Tibial nerve (tissue), 4 donors: ENCODE measurements at regions not wholly inside any gene's neighbourhood (a gene's known extent, or its start where the extent isn't known, plus 50 kb on each side); places are given as distances from the start of the nearest gene placed in this dataset.

Experiments
- DNase-seq, 2 donors: peaks; one replicate each; pipeline ENCODE4 v3.0.0-alpha.2; 2019; ENCODE audit warnings: low spot score in 2 of 2
- H3K27ac ChIP-seq, 4 donors: fragments of 200-600 bp; sonication (generic) in 3 of 4; one replicate each; pipeline ENCODE4 v1.5.1; 2017 to 2019; ENCODE audit warnings: mild to moderate bottlenecking in 1 of 4
- H3K27me3 ChIP-seq, 2 donors: fragments of 200-600 bp; sonication (generic) in 1 of 2; one replicate each; pipeline versions ENCODE4 v1.5.1 to v1.6.0; 2017 to 2019
- H3K36me3 ChIP-seq, 3 donors: fragments of 200-600 bp; sonication (generic); one replicate each; pipeline ENCODE4 v1.5.1; 2018 to 2019
- H3K4me1 ChIP-seq, 4 donors: fragments of 200-600 bp; sonication (generic) in 3 of 4; one replicate each; pipeline ENCODE4 v1.5.1; 2017 to 2019
- H3K4me3 ChIP-seq, 4 donors: fragments of 200-600 bp; sonication (generic) in 3 of 4; one replicate each; pipeline ENCODE4 v1.5.1; 2017 to 2019; ENCODE audit warnings: mild to moderate bottlenecking in 1 of 4, moderate library complexity in 1 of 4
- H3K9me3 ChIP-seq, 4 donors: fragments of 200-600 bp; sonication (generic) in 3 of 4; one replicate each; pipeline ENCODE4 v1.5.1; 2017 to 2019
- EP300 ChIP-seq, 2 donors: sonication (generic); formaldehyde crosslinking; IDR thresholded peaks; one replicate each; pipeline ENCODE4 v1.6.1; 2017; ENCODE audit warnings: antibody characterized with exemption in 2 of 2, mild to moderate bottlenecking in 1 of 2
- POLR2A ChIP-seq, 2 donors: fragments of 450-650 bp; IDR thresholded peaks; one replicate each; pipeline ENCODE4 v1.6.1; 2017; ENCODE audit warnings: antibody characterized with exemption in 2 of 2, mild to moderate bottlenecking in 2 of 2, moderate library complexity in 2 of 2
- WGBS, 2 donors: methylation state at CpG; one replicate each; pipeline ENCODE4 v1.1.5; 2018; 5-methylcytosine and 5-hydroxymethylcytosine counted together
- TF ChIP-seq, protein P1 (sequence below), 5 experiments: fragments of 200-600 bp in 3 of 5; fragments of 450-650 bp in 2 of 5; sonication (generic) in 3 of 5; IDR thresholded peaks; one replicate each; pipeline ENCODE4 v1.5.1; 2016 to 2019; ENCODE audit warnings: antibody characterized with exemption in 5 of 5, mild to moderate bottlenecking in 3 of 5, moderate library complexity in 2 of 5

DNA sequence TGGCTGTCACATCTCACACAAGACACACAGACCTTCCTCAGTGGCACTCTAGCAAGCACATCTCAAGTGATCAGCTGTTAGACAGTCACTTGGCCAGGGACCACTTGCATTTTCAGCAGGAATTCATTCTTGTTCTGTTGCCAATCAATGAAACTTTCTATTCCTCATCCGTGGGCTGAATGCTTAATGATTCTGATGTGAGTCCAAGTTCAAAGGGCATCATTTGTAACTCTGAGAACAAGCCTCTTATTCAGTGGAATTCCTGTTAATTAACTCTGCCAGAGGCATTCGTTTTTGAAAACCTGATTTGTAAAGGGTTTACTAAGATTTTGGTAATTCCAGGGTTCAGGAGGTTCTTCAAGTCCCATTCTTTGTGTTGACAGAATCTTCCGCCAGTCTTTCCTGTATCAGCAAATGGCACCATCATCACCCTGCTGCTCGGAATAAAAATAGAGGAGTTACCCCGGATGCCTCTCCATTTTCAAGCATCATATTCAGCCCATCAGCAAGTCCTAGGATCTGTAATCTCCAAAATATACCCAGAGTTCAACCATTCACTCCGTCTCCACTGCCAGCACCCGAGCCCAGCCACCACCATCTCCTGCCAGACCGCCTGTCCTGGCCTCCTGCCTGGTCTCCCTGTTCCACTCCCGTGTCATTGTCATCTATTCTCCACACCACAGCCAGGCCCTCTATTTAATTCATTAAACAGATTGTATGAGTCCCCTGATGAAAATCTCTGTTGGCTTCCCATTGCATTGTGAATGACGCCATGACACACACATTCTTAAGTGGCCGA is 473.4 kb downstream of the AACS start:
- Histone ChIP-seq H3K27ac (no peak overlapping the region), H3K27me3 (no peaks in the 10 kb centered on the region), H3K36me3 (no peaks in the 10 kb centered on the region), H3K4me3 (no peak overlapping the region), H3K9me3 (no peaks in the 10 kb centered on the region), H3K4me1 (peaks cover 0 to 13% (median 2%) of the 10 kb centered on the region in 4 donors)
- DNase-seq: no peak
- 55 to 56% methylated on average over 11 of the region's 11 CpGs for WGBS, 2 donors
- TF ChIP-seq, protein P1, sequence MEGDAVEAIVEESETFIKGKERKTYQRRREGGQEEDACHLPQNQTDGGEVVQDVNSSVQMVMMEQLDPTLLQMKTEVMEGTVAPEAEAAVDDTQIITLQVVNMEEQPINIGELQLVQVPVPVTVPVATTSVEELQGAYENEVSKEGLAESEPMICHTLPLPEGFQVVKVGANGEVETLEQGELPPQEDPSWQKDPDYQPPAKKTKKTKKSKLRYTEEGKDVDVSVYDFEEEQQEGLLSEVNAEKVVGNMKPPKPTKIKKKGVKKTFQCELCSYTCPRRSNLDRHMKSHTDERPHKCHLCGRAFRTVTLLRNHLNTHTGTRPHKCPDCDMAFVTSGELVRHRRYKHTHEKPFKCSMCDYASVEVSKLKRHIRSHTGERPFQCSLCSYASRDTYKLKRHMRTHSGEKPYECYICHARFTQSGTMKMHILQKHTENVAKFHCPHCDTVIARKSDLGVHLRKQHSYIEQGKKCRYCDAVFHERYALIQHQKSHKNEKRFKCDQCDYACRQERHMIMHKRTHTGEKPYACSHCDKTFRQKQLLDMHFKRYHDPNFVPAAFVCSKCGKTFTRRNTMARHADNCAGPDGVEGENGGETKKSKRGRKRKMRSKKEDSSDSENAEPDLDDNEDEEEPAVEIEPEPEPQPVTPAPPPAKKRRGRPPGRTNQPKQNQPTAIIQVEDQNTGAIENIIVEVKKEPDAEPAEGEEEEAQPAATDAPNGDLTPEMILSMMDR (IDR thresholded peaks at IDR 0.05): no peak
- TF ChIP-seq EP300 (IDR thresholded peaks at IDR 0.05): no peak
- TF ChIP-seq POLR2A (IDR thresholded peaks at IDR 0.05): no peak

- H3K9me3 ChIP-seq: peaks cover 0 to 3% (median 0%) of the 10 kb centered on the region in 4 donors
- no peak for TF ChIP-seq EP300 (IDR thresholded peaks at IDR 0.05)
- TF ChIP-seq, protein P1 (IDR thresholded peaks at IDR 0.05): no peak
- no peak for TF ChIP-seq POLR2A (IDR thresholded peaks at IDR 0.05)
- H3K27me3 ChIP-seq: no peaks in the 10 kb centered on the region
- 66 to 70% methylated on average over 5 of the region's 5 CpGs for WGBS, 2 donors
- no peak for DNase-seq
- H3K4me3 ChIP-seq: no peak overlapping the region
- no peak overlapping the region for H3K27ac ChIP-seq
- peaks cover 0 to 10% (median 2%) of the 10 kb centered on the region in 4 donors for H3K4me1 ChIP-seq
- no peaks in the 10 kb centered on the region for H3K36me3 ChIP-seq
Measured at GRCh38 chr12:125540580-125541204, 475.5 kb downstream of the AACS start.

- TF ChIP-seq EP300 (IDR thresholded peaks at IDR 0.05) (no peak), POLR2A (IDR thresholded peaks at IDR 0.05) (no peak)
- TF ChIP-seq, protein P1 (IDR thresholded peaks at IDR 0.05): no peak
- Histone ChIP-seq H3K9me3 (peaks cover 0 to 3% (median 0%) of the 10 kb centered on the region in 4 donors), H3K27ac (no peak overlapping the region), H3K4me3 (no peak overlapping the region), H3K36me3 (no peaks in the 10 kb centered on the region), H3K4me1 (peaks cover 0 to 6% (median 0%) of the 10 kb centered on the region in 4 donors), H3K27me3 (no peaks in the 10 kb centered on the region)
- WGBS, 2 donors: 59 to 60% methylated on average over 3 of the region's 3 CpGs
- DNase-seq: no peak
Measured at GRCh38 chr12:125544960-125545359, 479.7 kb downstream of the AACS start.

GRCh38 chr12:125549171-125549570 is 483.9 kb downstream of the AACS start:
- Histone ChIP-seq H3K4me1 (peaks cover 0 to 6% (median 0%) of the 10 kb centered on the region in 4 donors), H3K9me3 (peaks cover 0 to 3% (median 0%) of the 10 kb centered on the region in 4 donors), H3K4me3 (no peak overlapping the region), H3K27me3 (no peaks in the 10 kb centered on the region), H3K36me3 (no peaks in the 10 kb centered on the region), H3K27ac (no peak overlapping the region)
- 52% methylated on average over 4 of the region's 4 CpGs for WGBS, 2 donors
- TF ChIP-seq, protein P1 (IDR thresholded peaks at IDR 0.05): no peak
- no peak for TF ChIP-seq EP300 (IDR thresholded peaks at IDR 0.05)
- no peak for TF ChIP-seq POLR2A (IDR thresholded peaks at IDR 0.05)
- no peak for DNase-seq

DNA sequence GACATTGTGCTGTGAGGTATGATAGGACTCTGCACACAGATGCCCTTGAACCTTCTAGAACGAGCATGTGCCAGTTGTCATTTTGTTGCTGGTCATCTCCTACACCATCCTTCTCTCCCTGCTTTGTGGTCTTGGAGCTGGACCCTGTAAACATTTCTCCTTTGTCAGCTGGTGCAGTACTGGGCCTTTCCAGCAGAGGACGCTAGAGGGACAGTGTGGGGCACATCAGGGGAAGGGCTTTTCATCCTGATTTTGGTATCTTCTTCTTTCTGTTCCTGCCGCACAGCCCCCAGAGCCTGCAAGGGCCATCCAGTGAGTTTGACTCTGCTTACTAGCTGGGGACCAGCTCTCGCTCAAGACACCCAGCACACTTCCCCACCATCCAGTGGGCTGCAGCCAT is 484.6 kb downstream of the AACS start:
- Histone ChIP-seq H3K4me1 (peaks cover 0 to 6% (median 0%) of the 10 kb centered on the region in 4 donors), H3K4me3 (no peak overlapping the region), H3K9me3 (peaks cover 0 to 3% (median 0%) of the 10 kb centered on the region in 4 donors), H3K36me3 (no peaks in the 10 kb centered on the region), H3K27ac (no peak overlapping the region), H3K27me3 (no peaks in the 10 kb centered on the region)
- no peak for DNase-seq
- WGBS, 2 donors: 69 to 83% methylated on average over 4 of the region's 4 CpGs
- TF ChIP-seq POLR2A (IDR thresholded peaks at IDR 0.05): no peak
- TF ChIP-seq EP300 (IDR thresholded peaks at IDR 0.05): no peak
- TF ChIP-seq, protein P1 (IDR thresholded peaks at IDR 0.05): no peak
